GM18498 (cell line): ENCODE measurements at regions not wholly inside any gene's neighbourhood (a gene's known extent, or its start where the extent isn't known, plus 50 kb on each side); places are given as distances from the start of the nearest gene placed in this dataset.

Source experiments
- ATAC-seq: cut with Tn5 transposase; IDR thresholded peaks from one replicate; pipeline ENCODE4 v1.9.1; 2021; ENCODE audit warnings: mild to moderate bottlenecking, moderate library complexity; ENCODE audit not compliant: unreplicated experiment

GRCh38 chr12:87841935-87842334 lies 187.3 kb downstream of the C12orf50 start:
- ATAC-seq = no peak

- ATAC-seq = no peak
These were observed 193.0 kb downstream of the C12orf50 start for GRCh38 chr12:87836190-87836589.

- ATAC-seq = no peak
These were observed 200.7 kb downstream of the C12orf50 start for GRCh38 chr12:87828382-87828973.

- no peak for ATAC-seq
These were observed 201.4 kb downstream of the C12orf50 start for GRCh38 chr12:87827638-87828264.

- no peak for ATAC-seq
These were observed 206.3 kb downstream of the C12orf50 start for GRCh38 chr12:87822923-87823322.

- no peak for ATAC-seq
These were observed 208.5 kb downstream of the C12orf50 start for GRCh38 chr12:87820524-87821202.

GRCh38 chr12:87818441-87818840 lies 210.8 kb downstream of the C12orf50 start:
- no peak for ATAC-seq

GRCh38 chr12:87815771-87816585 lies 213.2 kb downstream of the C12orf50 start:
- no peak for ATAC-seq

- no peak for ATAC-seq
These were observed 214.6 kb downstream of the C12orf50 start for GRCh38 chr12:87814625-87815024.

- ATAC-seq = no peak
These were observed 215.5 kb downstream of the C12orf50 start for GRCh38 chr12:87813476-87814234.

GRCh38 chr12:87812681-87813080 lies 216.5 kb downstream of the C12orf50 start:
- ATAC-seq = no peak

- no peak for ATAC-seq
These were observed 217.2 kb downstream of the C12orf50 start for GRCh38 chr12:87812030-87812429.

- no peak for ATAC-seq
These were observed 219.3 kb downstream of the C12orf50 start for GRCh38 chr12:87809916-87810315.

GRCh38 chr12:87807086-87807485 lies 222.1 kb downstream of the C12orf50 start:
- no peak for ATAC-seq

GRCh38 chr12:87806310-87806709 lies 222.9 kb downstream of the C12orf50 start:
- no peak for ATAC-seq

- ATAC-seq = no peak
These were observed 224.8 kb downstream of the C12orf50 start for GRCh38 chr12:87804386-87804785.

GRCh38 chr12:87802721-87803011 lies 226.5 kb downstream of the C12orf50 start:
- ATAC-seq = no peak

- no peak for ATAC-seq
These were observed 227.1 kb downstream of the C12orf50 start for GRCh38 chr12:87801860-87802720.

- ATAC-seq = no peak
These were observed 232.2 kb downstream of the C12orf50 start for GRCh38 chr12:87796961-87797516.

- no peak for ATAC-seq
These were observed 233.6 kb downstream of the C12orf50 start for GRCh38 chr12:87795555-87795954.
